WTC11 (cell line): ENCODE measurements at regions not wholly inside any gene's neighbourhood (a gene's known extent, or its start where the extent isn't known, plus 50 kb on each side); places are given as distances from the start of the nearest gene placed in this dataset.

Source experiments
- CTCF ChIP-seq: fragments of 200-600 bp; IDR thresholded peaks from 2 replicates; pipeline ENCODE4 v1.8.0; 2022; ENCODE audit warnings: antibody characterized with exemption
- NFATC4 ChIP-seq: fragments of 250-450 bp; sonication (Bioruptor Pico); IDR thresholded peaks from 2 replicates; pipeline ENCODE4 v1.9.0; 2021; ENCODE audit warnings: mild to moderate bottlenecking

GRCh38 chr5:72692231-72692637, 124.2 kb upstream of the TNPO1 start:
- TF ChIP-seq NFATC4 (CRISPR knock-in tag): no peak
- no peak for TF ChIP-seq CTCF
